GM21447 (cell line): ENCODE measurements at regions not wholly inside any gene's neighbourhood (a gene's known extent, or its start where the extent isn't known, plus 50 kb on each side); places are given as distances from the start of the nearest gene placed in this dataset.

ENCODE experiments used
- ATAC-seq: cut with Tn5 transposase; IDR thresholded peaks from one replicate; pipeline ENCODE4 v1.9.1; 2021; ENCODE audit not compliant: unreplicated experiment

DNA sequence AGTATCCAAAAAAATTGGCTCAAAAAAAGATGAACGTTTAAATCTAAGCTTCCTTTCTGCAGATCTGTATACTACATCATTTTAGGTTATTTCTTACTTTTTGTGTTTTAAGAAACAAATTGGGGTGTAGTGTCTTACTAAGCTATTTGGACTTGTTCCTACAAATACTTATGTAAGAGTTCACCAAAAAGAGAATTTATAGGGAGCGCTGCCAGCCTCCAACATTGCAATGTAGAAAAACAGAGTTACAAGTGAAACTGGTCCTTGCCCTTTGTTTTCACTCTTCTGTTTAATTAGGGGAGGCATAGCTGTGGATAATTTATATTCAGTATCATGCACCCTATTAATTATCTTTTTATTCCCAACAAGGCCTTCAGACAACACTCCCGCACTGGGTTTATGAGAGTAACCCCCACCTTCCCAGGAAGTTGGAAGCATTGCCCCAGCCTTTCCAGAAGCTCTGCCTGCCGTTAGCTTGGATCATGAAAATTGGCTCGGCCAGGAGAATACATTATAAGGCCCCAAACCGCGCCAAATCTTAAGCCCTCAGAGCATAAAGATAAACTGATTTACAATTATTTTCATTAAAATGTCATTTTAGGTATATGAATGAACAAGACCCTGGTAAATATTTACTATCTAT lies 261.8 kb upstream of the KLF6 start:
- no peak for ATAC-seq

DNA sequence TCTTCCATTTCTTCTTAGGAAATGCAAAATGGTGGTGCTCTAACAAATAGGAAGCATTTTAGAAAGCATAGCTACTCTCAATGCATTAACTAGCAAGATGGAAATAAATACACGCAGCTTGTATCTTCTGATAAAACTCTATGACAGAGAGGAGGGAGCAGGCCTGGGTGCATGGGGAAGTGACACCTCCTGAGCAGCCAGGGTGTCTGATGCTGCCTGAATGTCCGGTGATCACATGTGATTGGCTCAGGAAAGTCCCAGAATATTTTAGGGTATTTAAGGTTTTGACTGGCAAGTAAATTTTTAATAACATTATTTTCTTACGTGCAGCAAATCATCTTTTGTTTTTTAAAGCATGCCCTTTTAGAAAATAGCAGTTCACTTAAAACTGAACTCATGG lies 261.0 kb upstream of the KLF6 start:
- ATAC-seq: no peak

DNA sequence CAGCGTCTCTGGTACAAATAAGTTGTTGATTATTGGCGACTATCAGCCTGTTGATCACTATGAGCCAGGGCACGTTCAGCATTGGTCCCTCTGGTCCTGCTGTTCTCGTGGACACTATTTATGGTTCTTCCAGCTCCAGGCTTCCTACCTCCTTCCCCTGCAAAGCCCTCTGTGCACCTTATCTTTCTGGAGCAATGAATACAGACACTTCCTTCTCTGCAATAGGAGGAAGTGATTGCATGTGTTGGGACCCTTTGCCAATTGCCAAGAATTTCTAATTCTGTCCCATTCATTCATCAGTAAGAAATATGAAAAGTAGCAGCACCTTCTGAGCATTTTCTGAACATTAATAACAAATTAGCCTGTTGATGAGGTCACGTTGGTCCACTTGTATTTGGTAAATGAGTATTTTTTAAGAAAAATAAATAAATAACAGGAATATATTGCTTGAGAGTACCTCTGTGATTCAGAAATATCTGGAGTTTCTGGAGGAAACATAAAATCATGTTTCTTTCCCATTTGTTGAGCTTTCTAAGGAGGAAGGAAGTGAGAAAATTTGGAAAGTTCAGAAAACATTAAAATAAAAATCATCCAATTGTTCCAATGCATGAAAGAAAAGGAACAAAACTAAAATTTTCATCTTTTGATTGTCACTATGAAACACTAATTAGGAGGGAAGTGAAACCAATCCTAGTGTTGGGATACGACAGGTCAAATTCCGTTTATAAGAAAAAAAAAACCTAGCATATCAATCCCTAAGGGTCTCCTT lies 259.1 kb upstream of the KLF6 start:
- ATAC-seq: no peak

DNA sequence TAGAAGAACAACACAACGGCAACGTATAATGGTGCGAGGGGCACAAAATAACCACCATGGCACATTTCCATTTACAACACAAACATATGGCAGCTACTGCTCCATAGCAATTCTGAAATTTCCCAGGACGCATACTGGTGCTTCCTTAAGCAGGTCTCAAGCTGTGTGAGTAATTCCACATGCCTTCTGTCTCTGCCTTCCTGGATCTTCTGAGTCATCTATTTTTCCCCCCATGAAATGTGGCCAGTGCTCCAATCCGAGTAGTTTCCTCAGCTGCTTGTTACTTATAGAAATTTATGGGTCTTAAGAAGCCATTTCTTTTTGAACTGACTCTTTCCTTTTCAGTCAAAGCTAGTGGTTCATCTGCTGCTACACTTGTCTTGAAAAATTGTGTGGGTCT lies 256.6 kb upstream of the KLF6 start:
- no peak for ATAC-seq

DNA sequence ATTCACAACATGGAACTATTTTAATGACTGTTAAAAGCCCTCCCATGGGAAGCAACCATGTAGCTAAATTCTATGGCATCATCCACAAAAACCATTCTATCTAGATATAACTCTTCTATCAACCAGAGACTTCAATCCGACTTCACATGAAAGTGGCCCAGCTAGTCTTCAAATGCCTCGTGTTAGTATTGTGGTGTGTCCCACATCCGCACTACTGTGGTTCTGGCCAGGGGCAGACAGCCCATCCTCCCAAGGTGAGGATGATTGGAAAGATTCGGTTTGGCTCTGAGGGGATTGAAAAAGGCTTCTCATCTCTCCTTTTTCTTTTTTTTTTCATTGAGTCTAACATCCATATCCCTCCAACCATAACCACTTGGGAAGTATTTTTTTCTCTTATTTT lies 253.0 kb upstream of the KLF6 start:
- no peak for ATAC-seq

DNA sequence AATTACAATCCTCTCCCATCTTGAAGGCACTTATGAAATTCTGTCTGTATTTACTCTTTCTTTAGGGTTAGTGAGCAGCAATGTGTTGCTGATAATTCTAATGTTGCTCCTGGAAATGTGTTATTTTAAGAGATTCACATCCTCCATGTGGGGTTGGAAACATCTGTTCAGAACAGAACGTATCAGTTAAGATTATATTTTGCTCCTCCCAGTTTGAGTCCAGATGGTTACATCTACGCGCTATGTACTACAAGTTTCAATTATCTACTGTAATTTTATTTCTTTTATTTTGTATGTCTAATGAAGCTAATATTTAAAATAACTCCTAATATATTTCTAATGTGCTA lies 250.6 kb upstream of the KLF6 start:
- no peak for ATAC-seq

DNA sequence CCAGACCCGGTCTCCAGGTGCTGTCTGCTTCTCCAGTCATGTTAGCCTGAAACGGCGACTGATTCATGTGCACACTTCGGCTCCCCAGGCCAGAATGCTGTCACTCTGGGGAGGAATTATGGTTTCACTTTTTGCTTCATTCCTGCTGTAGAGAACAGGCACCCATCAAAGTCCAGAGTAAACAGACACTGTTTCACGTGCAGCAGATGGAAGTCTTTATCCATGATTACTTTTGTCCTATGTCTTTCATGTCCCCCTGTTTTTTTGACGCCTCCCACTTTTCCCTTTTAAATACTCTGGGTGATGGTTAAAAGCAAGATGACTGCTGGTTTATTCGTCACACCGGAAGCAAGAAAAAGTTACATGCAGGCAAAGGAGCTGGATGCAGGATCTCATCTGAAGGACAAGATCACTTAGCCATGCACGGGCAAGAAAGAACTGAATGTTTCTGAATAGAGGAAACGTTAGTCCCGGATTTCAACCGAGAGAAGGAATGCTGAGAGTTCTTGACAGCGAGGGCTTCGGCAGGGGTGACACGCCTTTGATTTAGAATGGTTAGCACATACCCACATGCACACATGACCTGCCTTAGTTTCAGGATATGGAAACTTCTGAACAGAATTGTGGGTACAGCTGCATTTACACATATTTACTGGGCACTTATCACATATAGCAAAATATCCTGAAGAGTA lies 250.0 kb upstream of the KLF6 start:
- no peak for ATAC-seq

DNA sequence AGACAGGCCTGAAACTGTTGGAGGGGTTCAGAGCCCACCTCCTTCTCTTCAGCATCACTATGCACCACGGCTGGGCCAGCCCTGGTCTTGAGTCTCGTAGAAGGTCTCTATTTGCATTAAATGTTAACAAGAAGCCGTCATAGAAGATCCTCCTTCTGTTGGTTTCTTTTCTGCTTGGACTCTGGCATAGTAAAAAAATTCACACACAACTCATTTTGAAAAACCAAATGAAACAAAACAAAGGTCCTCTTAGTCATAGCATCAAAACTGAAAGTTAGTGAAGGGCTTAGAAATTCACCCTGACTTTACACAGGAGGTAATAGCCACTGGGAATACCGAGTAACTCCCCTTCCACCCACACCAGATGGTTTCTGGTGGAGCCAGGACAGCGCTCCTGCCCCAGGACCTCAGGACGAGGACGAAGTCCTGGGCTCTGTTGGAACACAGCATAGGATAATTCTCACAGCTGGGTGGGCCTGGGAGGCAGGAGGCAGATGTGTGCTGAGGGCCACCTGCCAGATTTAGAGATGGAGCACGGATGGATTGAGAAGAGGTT lies 248.4 kb upstream of the KLF6 start:
- peak; percentile 89 for ATAC-seq

DNA sequence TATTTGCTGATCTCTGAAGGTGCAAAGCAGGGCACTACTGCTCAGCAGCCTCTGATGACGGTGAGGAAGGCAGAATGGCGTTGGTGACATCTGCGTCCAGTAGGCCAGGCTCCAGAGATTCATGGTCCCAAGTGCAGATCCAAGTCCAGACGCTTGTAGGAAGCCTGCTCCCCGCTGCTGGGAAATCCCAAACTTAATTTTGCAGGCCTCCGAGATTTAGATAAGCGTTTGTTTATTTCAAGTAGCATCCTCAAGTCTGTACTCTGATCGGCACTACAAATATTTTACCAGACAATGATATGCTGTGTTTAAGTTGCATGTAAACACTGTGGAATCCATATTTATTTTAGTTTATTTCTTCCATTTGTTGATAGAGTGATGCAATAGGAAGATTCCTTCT lies 244.9 kb upstream of the KLF6 start:
- ATAC-seq: no peak

DNA sequence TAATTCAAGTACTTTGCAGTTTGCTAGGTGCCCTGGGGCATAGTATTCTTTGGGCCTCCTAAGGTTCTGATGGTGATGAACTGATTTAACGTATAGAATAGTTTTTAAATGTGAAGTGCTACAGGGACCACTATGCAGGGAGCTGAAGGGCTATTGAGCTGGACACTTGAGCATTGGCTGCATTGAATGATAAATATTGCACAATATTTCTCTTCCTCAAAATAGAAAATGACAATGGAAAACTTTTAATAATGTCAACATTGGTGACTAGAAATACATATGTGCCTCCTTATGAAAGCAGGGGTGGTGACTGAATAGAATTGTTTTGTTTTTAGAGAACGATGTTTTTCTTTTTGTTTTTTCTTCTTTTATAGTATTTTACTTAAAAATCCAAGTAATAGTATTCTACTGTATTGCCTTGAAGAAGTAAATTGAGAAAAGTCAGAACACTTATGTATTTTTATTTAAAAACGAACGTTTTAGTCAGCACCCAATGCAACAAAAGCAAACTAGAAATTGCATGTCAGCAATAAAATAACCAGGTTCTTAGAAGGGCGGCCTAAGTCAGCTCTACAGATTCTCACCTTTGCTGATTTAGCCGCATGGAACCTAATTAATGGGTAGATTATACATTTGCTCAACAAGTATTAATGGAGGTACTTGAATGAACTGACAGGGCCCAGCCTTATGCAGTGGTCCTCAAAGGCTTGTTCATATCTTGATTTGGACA lies 244.0 kb upstream of the KLF6 start:
- ATAC-seq: no peak

DNA sequence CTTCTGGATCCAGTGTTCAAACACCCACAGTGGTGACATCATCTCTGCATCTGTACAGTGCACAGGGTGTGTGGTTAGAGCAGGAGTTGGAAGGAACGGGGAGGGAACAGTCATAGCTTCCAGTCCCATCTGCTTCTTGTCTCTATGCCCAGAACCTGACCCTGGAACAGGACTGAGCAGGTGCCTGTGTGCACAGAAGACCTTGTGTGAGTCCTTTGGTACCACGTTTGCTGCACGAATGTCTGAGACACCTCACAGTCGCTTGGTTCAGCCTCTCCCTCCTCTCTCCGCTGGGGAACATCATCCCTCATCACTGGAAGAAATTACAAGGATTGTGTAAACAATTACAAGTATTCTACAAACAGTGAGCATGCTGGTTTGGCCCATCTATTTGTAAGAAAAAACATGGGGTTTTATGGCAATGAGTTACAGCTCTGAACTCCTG lies 243.0 kb upstream of the KLF6 start:
- ATAC-seq: no peak

DNA sequence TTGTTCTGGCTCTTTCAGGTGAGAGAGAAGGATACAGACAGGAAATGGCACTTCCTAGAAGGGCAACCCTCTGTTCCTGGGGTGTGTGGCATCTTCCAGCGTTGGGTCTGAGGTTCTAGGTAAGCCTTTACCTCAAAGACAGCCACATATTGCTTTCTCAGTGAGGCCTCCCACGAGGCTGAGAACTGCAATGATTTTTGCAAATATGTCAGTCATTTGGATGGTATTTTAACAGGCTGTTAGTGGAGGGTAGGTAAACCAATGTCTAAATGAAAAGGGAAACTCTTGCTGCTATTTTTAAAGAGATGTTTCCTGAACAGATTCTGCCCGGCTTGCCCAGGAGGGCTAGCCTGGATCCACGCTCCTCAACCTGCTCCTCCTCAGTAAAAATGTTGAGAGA lies 240.3 kb upstream of the KLF6 start:
- ATAC-seq: no peak

DNA sequence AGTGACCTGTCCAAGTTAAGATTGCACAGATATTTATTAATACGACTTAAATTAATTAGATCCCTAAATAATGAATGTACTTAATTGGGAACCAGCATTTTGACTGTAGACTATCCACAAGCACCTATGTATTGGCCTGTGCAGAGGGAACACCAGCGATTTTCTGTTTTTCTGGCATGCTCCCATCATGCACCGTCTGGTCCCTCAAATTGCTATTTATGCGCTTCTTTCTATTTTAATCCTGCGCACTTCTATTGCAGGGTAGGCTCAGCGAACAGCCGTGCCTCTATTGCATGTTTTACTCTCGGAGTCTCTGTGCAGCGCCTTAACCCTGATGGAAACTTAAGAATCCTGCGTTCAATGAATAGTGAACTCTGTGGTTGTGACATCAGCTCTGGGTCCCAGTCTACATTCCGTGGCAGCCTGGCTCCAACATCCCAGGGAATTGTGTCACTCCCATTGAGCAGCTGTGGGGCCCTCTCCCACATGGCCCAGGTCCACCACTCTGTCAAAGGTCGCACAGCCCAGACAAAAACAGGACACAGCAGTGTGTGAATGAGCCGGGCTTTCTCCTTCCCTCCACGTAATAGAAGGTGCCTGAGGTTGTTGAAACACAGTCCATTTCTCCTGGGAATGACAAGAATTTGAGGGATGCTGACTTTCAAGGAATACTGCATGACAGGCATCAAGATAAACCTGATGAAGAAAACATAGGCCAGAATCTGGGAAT lies 239.7 kb upstream of the KLF6 start:
- ATAC-seq: no peak

DNA sequence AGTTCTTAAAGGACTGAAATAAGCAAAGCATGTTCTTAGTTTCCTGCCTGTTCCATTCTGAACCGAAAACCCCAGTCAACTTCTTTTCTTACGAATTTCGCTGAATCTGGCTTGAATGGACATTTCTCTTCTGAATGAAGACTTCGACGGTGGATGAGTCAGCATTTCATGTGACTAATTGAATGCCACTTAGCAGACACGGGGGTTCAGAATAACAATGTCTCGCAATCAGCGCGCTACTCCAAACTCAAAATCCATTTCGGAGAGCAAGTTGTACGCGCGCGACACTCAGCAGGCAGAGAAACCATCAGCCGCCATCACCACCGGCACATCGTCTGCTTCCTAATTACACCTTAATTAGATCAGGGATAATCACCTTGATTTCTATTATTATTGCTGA lies 239.0 kb upstream of the KLF6 start:
- ATAC-seq: no peak

DNA sequence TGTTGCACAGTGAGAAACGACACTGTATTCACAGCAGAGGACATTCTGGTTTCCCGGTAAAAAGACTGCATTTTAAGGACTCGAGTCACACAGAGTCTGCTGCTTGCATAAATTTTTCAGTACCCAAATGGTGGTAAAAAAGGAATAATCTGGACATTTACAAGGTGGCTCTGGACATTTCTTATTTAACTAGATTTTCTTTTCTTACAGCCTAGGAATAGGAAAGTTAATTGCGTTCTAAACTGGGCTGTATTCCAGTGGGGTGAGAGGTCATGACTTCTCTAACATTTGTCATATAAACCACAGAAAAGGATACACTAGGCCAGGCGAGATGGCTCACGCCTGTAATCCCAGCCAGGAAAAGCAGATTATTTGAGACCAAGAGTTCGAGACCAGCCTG lies 237.5 kb upstream of the KLF6 start:
- ATAC-seq: no peak

DNA sequence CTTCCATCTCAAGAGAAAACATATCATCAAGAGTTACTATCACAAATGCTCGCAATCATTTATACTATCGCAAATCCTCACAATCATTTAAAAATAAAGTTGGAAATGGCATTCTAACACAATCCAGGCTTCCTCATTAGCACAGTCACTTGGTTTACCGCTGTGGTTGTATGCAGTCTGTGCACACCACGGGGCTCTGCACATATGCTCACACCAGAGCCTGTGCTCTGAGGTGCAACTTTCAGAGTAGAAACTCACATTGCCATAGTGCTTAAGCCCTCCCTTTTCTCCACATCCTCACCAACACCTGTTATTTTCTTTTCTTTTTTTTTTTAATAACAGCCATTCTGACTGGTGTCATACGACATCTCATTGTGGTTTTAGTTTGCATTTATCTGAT lies 235.6 kb upstream of the KLF6 start:
- ATAC-seq: no peak

DNA sequence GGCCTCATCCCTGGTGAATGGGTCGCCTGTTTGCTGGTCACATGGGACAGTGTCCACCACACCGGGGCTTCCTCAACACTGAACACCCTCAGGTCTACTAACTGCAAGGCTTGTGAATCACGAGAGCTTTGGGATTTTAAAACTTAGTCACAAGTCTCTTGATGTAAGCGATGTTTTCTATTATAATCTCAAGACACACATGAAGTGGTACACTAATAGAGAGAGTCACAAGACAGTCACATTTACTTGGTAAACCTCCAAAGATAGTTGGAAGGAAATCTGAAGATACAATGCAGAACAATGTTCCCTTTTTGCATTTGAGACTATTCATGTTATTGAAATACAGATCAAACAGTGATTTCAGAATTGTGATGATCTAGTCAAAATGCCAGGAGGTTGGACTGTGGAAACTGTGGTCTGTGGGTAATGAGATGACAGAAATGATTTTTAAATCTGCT lies 233.1 kb upstream of the KLF6 start:
- ATAC-seq: no peak

DNA sequence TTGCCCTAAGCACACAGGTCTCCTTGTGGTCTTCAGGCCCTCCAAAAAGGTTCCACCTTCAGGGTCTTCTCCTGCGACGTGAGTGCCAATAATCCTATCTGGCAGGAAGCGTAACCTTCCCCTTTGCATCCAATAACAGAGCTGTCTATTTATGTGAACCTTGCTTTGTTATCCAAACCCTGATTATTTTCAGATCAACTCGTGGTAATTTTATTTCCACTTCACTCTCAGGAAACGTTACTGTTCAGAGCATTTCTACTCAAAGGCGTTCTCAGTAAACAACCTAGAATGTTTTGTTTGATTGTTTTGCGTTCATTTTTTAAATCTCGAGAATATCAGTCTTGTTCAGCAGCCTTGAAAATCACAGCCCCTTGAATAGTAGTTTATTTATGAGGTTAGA lies 232.3 kb upstream of the KLF6 start:
- ATAC-seq: no peak

DNA sequence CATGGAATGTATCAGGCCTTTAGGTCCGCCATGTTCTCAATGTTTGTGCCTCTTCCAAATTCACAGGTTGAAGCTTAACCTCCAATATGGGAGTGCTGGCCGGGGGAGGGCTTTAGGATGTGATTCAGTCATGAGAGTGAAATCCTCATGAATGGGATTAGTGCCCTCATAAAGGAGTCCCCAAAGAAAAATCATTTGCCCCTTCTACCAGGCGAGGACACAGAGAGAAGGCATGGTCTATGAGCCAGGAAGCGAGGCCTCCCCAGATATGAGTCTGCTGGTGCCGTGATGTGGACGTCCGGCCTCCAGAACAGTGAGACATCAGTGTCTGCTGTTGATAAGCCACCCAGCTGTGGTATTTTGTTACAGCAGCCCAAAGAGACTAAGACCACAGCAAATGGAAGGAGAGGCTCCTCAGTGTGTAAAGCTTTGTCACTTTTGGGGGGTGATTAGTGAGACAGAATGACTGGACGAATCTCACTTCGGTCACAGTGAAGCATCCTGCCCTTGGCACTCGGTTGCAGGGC lies 231.3 kb upstream of the KLF6 start:
- ATAC-seq: no peak

DNA sequence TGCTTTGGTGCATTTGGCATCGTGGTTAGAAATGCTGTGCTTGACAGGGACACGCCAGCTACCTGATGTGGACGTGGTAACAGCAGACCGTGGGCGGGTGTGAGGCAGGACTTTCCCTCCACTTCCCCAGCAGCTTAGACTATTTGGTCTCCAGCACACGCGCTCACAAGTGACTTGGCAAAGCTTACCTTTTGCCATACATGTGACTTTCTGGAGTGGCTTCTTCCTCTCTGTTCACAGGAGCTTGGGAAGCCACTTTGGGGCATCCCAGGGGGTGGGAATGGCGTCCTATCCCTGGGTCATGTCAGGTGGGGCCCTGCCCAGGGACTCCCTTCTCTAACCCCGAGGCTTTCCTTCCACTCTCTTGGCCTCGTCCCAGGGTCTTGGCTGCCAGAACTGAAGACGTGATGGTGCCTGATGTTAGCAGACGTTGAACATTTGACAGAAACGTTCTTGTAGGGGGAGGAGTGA lies 228.7 kb upstream of the KLF6 start:
- ATAC-seq: peak; percentile 71
